H1 (cell line): ENCODE measurements at regions not wholly inside any gene's neighbourhood (a gene's known extent, or its start where the extent isn't known, plus 50 kb on each side); places are given as distances from the start of the nearest gene placed in this dataset.
A peak's percentile ranks its signal among the peaks of the same experiment; 100 is the strongest.

Experiments
- CTCF ChIA-PET: fragments of 300-600 bp; sonication (Branson Sonifier 250); formaldehyde crosslinking; loops from one replicate; lab custom pipeline; 2021; ENCODE audit not compliant: partially characterized antibody; lab: Charles Lee
- POLR2A ChIA-PET: fragments of 300-600 bp; sonication (Branson Sonifier 250); formaldehyde crosslinking; loops from one replicate; lab custom pipeline; 2021; ENCODE audit warnings: inconsistent platforms; ENCODE audit not compliant: partially characterized antibody; lab: Charles Lee
- DNase-seq, 2 experiments: peaks; one replicate each; pipeline versions ENCODE4 v3.0.0 to v3.0.0-alpha.2; 2010 to 2022; ENCODE audit warnings: low spot score in 2 of 2, low read depth in 1 of 2, mixed read lengths in 1 of 2
- FAIRE-seq: peaks from 2 replicates; lab custom pipeline; 2011; peaks lifted over from hg19 to GRCh38; lab: Jason Lieb, UNC
- H2AFZ ChIP-seq: 2 replicates; pipeline ENCODE4 v1.8.1; 2012; ENCODE audit warnings: low read length, inconsistent platforms
- H2AK5ac ChIP-seq: 2 replicates; pipeline ENCODE4 v1.6.1; 2013; ENCODE audit warnings: low read depth, low read length
- H2BK120ac ChIP-seq: replicated peaks from 2 replicates; pipeline ENCODE3; 2013; ENCODE audit warnings: low read depth, low read length, inconsistent platforms
- H2BK12ac ChIP-seq: 2 replicates; pipeline ENCODE4 v1.6.1; 2013; ENCODE audit warnings: low read depth, low read length
- H2BK15ac ChIP-seq: 2 replicates; pipeline ENCODE4 v1.6.1; 2013; ENCODE audit warnings: low read length
- H2BK20ac ChIP-seq: 2 replicates; pipeline ENCODE4 v1.6.1; 2013; ENCODE audit warnings: low read length
- H2BK5ac ChIP-seq: 2 replicates; pipeline ENCODE4 v1.6.1; 2013; ENCODE audit warnings: low read depth, low read length
- H3K14ac ChIP-seq: 2 replicates; pipeline ENCODE4 v1.6.1; 2013; ENCODE audit warnings: inconsistent platforms; ENCODE audit not compliant: insufficient read length
- H3K18ac ChIP-seq: 2 replicates; pipeline ENCODE4 v1.6.1; 2013; ENCODE audit warnings: low read length; ENCODE audit errors: extremely low read depth
- H3K23ac ChIP-seq: 2 replicates; pipeline ENCODE4 v1.6.1; 2013; ENCODE audit warnings: inconsistent platforms; ENCODE audit not compliant: insufficient read length
- H3K23me2 ChIP-seq: 2 replicates; pipeline ENCODE4 v1.6.1; 2013; ENCODE audit warnings: low read depth, low read length
- H3K27ac ChIP-seq: 2 replicates; pipeline ENCODE4 v1.6.1; 2011; ENCODE audit warnings: low read depth, low read length, inconsistent platforms
- H3K27me3 ChIP-seq, 4 experiments: replicated peaks in 1 of 4; 1 replicate in 1 of 4; 2 replicates in 3 of 4; pipeline versions ENCODE4 v1.6.1 to v1.8.1; 2011 to 2013; ENCODE audit warnings: low read length in 3 of 4, mild to moderate bottlenecking in 3 of 4, inconsistent platforms in 2 of 4, mixed read lengths in 2 of 4, moderate library complexity in 1 of 4; ENCODE audit not compliant: control insufficient read depth in 3 of 4, insufficient read depth in 3 of 4; ENCODE audit errors: extremely low read depth in 1 of 4
- H3K36me3 ChIP-seq, 4 experiments: 2 replicates each; pipeline versions ENCODE4 v1.6.1 to v1.8.1; 2011 to 2013; ENCODE audit warnings: mild to moderate bottlenecking in 4 of 4, low read length in 3 of 4, moderate library complexity in 2 of 4, control low read depth in 1 of 4, inconsistent platforms in 1 of 4; ENCODE audit not compliant: insufficient read depth in 4 of 4, control insufficient read depth in 2 of 4
- H3K4ac ChIP-seq: replicated peaks from 2 replicates; pipeline ENCODE3; 2013; ENCODE audit warnings: low read length, low read depth, mixed read lengths, inconsistent platforms; ENCODE audit not compliant: insufficient read length
- H3K4me1 ChIP-seq, 4 experiments: replicated peaks in 1 of 4; 1 replicate in 1 of 4; 2 replicates in 3 of 4; pipeline versions ENCODE4 v1.6.1 to v1.8.1; 2011 to 2013; ENCODE audit warnings: low read length in 3 of 4, inconsistent platforms in 2 of 4, mixed read lengths in 1 of 4; ENCODE audit not compliant: insufficient read depth in 4 of 4, control insufficient read depth in 3 of 4
- H3K4me2 ChIP-seq, 2 experiments: 2 replicates each; pipeline versions ENCODE4 v1.6.1 to v1.8.1; 2011 to 2013; ENCODE audit warnings: low read depth in 2 of 2, low read length in 2 of 2, control low read depth in 1 of 2, inconsistent platforms in 1 of 2, mild to moderate bottlenecking in 1 of 2; ENCODE audit not compliant: insufficient read depth in 1 of 2
- H3K4me3 ChIP-seq, 4 experiments: fragments of 200-600, 300-600 bp in 1 of 4; sonication (generic), shearing (Covaris generic), sonication (Bioruptor Twin) in 1 of 4; 2 replicates each; pipeline versions ENCODE4 v1.5.1 to v1.8.1; 2011 to 2016; ENCODE audit warnings: low read length in 4 of 4, low read depth in 3 of 4, control low read depth in 2 of 4, inconsistent platforms in 2 of 4, mild to moderate bottlenecking in 2 of 4, mixed read lengths in 1 of 4, moderate library complexity in 1 of 4; ENCODE audit not compliant: insufficient read depth in 2 of 4; ENCODE audit errors: extremely low read depth in 1 of 4
- H3K56ac ChIP-seq: replicated peaks from 2 replicates; pipeline ENCODE3; 2013; ENCODE audit warnings: low read depth, mild to moderate bottlenecking, mixed read lengths, low read length, inconsistent platforms; ENCODE audit not compliant: insufficient read length
- H3K79me1 ChIP-seq: 2 replicates; pipeline ENCODE4 v1.6.1; 2013; ENCODE audit warnings: low read depth, low read length, control low read depth
- H3K79me2 ChIP-seq, 2 experiments: 2 replicates each; pipeline versions ENCODE4 v1.6.1 to v1.8.1; 2012 to 2013; ENCODE audit warnings: low read length in 2 of 2, mild to moderate bottlenecking in 2 of 2, inconsistent platforms in 1 of 2; ENCODE audit not compliant: insufficient read depth in 2 of 2, control insufficient read depth in 1 of 2
- H3K9ac ChIP-seq, 4 experiments: replicated peaks in 1 of 4; 1 replicate in 1 of 4; 2 replicates in 3 of 4; pipeline versions ENCODE4 v1.6.1 to v1.8.1; 2011 to 2013; ENCODE audit warnings: low read depth in 3 of 4, low read length in 3 of 4, control low read depth in 2 of 4, mild to moderate bottlenecking in 2 of 4, moderate library complexity in 2 of 4, inconsistent platforms in 1 of 4; ENCODE audit errors: extremely low read depth in 1 of 4
- H3K9me3 ChIP-seq, 2 experiments: 2 replicates each; pipeline versions ENCODE4 v1.6.1 to v1.8.1; 2012 to 2013; ENCODE audit warnings: mild to moderate bottlenecking in 2 of 2, moderate library complexity in 2 of 2, control low read depth in 1 of 2, inconsistent platforms in 1 of 2, low read depth in 1 of 2, low read length in 1 of 2, mixed read lengths in 1 of 2; ENCODE audit not compliant: insufficient read depth in 2 of 2
- H4K20me1 ChIP-seq, 2 experiments: replicated peaks in 1 of 2; 2 replicates each; pipeline versions ENCODE3 to v1.8.1; 2011 to 2013; ENCODE audit warnings: inconsistent platforms in 2 of 2, low read length in 2 of 2, mild to moderate bottlenecking in 1 of 2; ENCODE audit not compliant: insufficient read depth in 2 of 2, control insufficient read depth in 1 of 2
- H4K5ac ChIP-seq: 2 replicates; pipeline ENCODE4 v1.6.1; 2013; ENCODE audit warnings: low read length, low read depth, mixed read lengths, inconsistent platforms; ENCODE audit not compliant: insufficient read length
- H4K8ac ChIP-seq: 2 replicates; pipeline ENCODE4 v1.8.0; 2013; ENCODE audit warnings: mild to moderate bottlenecking, moderate library complexity, low read length, inconsistent platforms; ENCODE audit not compliant: insufficient read depth; ENCODE audit errors: extremely low read depth
- H4K91ac ChIP-seq: replicated peaks from 2 replicates; pipeline ENCODE3; 2013; ENCODE audit warnings: low read length, mixed read lengths, inconsistent platforms; ENCODE audit not compliant: insufficient read length
- CEBPB ChIP-seq: IDR thresholded peaks from 2 replicates; pipeline ENCODE4 v1.6.1; 2012; ENCODE audit warnings: low read depth, low read length
- RAD21 ChIP-seq, 2 experiments: IDR thresholded peaks in 1 of 2; conservative IDR thresholded peaks in 1 of 2; 2 replicates each; pipeline ENCODE4 v1.6.1; 2011; ENCODE audit warnings: low read depth in 2 of 2, low read length in 2 of 2, improper control_type of control experiment in 1 of 2, inconsistent platforms in 1 of 2, mild to moderate bottlenecking in 1 of 2, moderate library complexity in 1 of 2
- SIN3A ChIP-seq, 2 experiments: IDR thresholded peaks in 1 of 2; conservative IDR thresholded peaks in 1 of 2; 2 replicates each; pipeline ENCODE4 v1.6.1; 2011 to 2012; ENCODE audit warnings: low read length in 2 of 2, improper control_type of control experiment in 1 of 2, low read depth in 1 of 2, mild to moderate bottlenecking in 1 of 2
- TAF7 ChIP-seq: optimal IDR thresholded peaks from 2 replicates; pipeline ENCODE3; 2011; ENCODE audit warnings: low read depth, mild to moderate bottlenecking, inconsistent platforms, low read length, moderate library complexity, borderline replicate concordance
- WGBS, 2 experiments: shearing (Covaris generic) in 1 of 2; methylation state at CpG; one replicate each; pipeline versions ENCODE4 v1.1.6 to v1.1.7; 2013 to 2015; ENCODE audit warnings: low lambda C conversion rate in 2 of 2, mixed read lengths in 2 of 2, inconsistent platforms in 1 of 2, low coverage in 1 of 2, missing lambda C conversion rate in 1 of 2; ENCODE audit not compliant: insufficient replicate concordance in 2 of 2, insufficient coverage in 1 of 2, insufficient read length in 1 of 2; ENCODE audit errors: extremely low coverage in 1 of 2, missing lambda C conversion rate in 1 of 2; 5-methylcytosine and 5-hydroxymethylcytosine counted together

- no peak overlapping the region for H2BK12ac ChIP-seq
- H4K5ac ChIP-seq, result no peak overlapping the region
- WGBS, 2 experiments, result 100% methylated on average over 2 of the region's 2 CpGs; no CpG with 5 or more reads in 1 of the 2 experiments
- FAIRE-seq (no peak), DNase-seq (no peak)
- no peak overlapping the region for H3K9ac ChIP-seq
- H3K18ac ChIP-seq, result no peak overlapping the region
- H3K56ac ChIP-seq, result no peak overlapping the region
- POLR2A ChIA-PET, result no interaction called here
- H3K23ac ChIP-seq, result no peak overlapping the region
- H2AK5ac ChIP-seq, result no peak overlapping the region
- no peak overlapping the region for H3K4me3 ChIP-seq
- H4K8ac ChIP-seq, result no peak overlapping the region
- H3K79me1 ChIP-seq, result no peaks in the 10 kb centered on the region
- H3K4me1 ChIP-seq, result no peaks in the 10 kb centered on the region
- no peaks in the 10 kb centered on the region for H3K23me2 ChIP-seq
- no peak overlapping the region for H3K4me2 ChIP-seq
- H2BK15ac ChIP-seq, result no peak overlapping the region
- no peak overlapping the region for H2BK120ac ChIP-seq
- no peaks in the 10 kb centered on the region for H4K20me1 ChIP-seq
- TF ChIP-seq RAD21 (IDR thresholded peaks at IDR 0.05 in 1 of 2, conservative IDR thresholded peaks at IDR 0.05 in 1 of 2; ENCODE audit: low read depth in 2 of 2, low read length in 2 of 2) (no peak), SIN3A (conservative IDR thresholded peaks at IDR 0.05 in 1 of 2, IDR thresholded peaks at IDR 0.05 in 1 of 2; ENCODE audit: low read depth in 1 of 2, low read length in 2 of 2) (no peak), CEBPB (peak; percentile 20; the same call in 1 of the 2 replicates), TAF7 (no peak)
- H2BK20ac ChIP-seq, result no peak overlapping the region
- no peak overlapping the region for H2AFZ ChIP-seq
- H3K79me2 ChIP-seq, result no peaks in the 10 kb centered on the region
- no peak overlapping the region for H3K14ac ChIP-seq
- no peak overlapping the region for H2BK5ac ChIP-seq
- H3K27ac ChIP-seq, result no peak overlapping the region
- H4K91ac ChIP-seq, result no peak overlapping the region
- no peak overlapping the region for H3K4ac ChIP-seq
- H3K36me3 ChIP-seq, result no peaks in the 10 kb centered on the region
- H3K9me3 ChIP-seq, result no peaks in the 10 kb centered on the region
- CTCF ChIA-PET, result no interaction called here
- H3K27me3 ChIP-seq, result no peaks in the 10 kb centered on the region
Measured at GRCh38 chrX:7399373-7399772, 251.4 kb upstream of the PUDP start.
